PC-9 (cell line): ENCODE measurements at regions not wholly inside any gene's neighbourhood (a gene's known extent, or its start where the extent isn't known, plus 50 kb on each side); places are given as distances from the start of the nearest gene placed in this dataset.

Source experiments
- EZH2 ChIP-seq: fragments of 200-600 bp; sonication (generic); IDR thresholded peaks from 2 replicates; pipeline ENCODE4 v1.8.0; 2017; ENCODE audit warnings: antibody characterized with exemption, low read depth
- TF ChIP-seq, protein P1 (sequence below): fragments of 200-600 bp; sonication (generic); conservative IDR thresholded peaks from 2 replicates; pipeline ENCODE4 v1.6.1; 2017; ENCODE audit warnings: mixed run types, antibody characterized with exemption, mild to moderate bottlenecking, moderate library complexity

DNA sequence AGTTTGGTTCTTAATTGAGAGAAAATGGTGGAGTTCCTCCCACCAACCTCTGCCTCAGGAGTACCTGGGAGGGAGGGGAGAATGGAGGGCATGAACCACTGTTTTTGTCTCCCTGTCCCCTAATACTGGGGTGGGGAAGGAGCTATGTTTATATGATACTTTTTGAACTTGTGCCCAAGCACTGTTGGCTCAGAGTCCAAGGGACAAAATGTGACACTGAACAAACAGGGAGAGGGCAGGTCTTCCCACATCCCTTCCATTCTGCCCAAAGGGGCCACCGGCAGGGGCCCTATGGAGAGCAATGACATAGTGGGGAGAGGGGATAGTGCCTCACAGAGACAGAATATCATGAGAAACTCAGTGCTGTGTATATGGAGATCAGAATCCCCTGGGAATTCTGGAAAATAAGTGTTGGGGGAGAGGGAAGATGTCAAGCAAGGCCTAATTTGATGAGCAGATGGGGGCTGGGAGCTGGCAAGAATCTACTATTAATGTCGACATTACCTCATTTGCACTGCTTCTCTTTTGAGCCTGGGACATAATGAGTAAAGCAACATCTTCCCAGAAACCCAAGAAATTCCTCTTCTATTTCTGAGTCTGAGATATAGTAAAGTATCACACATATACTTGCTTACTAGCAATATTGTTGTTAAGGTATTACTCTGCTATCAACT lies 180.6 kb downstream of the CYP26A1 start:
- TF ChIP-seq, protein P1, sequence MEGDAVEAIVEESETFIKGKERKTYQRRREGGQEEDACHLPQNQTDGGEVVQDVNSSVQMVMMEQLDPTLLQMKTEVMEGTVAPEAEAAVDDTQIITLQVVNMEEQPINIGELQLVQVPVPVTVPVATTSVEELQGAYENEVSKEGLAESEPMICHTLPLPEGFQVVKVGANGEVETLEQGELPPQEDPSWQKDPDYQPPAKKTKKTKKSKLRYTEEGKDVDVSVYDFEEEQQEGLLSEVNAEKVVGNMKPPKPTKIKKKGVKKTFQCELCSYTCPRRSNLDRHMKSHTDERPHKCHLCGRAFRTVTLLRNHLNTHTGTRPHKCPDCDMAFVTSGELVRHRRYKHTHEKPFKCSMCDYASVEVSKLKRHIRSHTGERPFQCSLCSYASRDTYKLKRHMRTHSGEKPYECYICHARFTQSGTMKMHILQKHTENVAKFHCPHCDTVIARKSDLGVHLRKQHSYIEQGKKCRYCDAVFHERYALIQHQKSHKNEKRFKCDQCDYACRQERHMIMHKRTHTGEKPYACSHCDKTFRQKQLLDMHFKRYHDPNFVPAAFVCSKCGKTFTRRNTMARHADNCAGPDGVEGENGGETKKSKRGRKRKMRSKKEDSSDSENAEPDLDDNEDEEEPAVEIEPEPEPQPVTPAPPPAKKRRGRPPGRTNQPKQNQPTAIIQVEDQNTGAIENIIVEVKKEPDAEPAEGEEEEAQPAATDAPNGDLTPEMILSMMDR: no peak
- no peak for TF ChIP-seq EZH2
